Activated naive CD8-positive, alpha-beta T cell treated with anti-CD3 and anti-CD28 coated beads for 36 hours (primary cell): ENCODE measurements at regions not wholly inside any gene's neighbourhood (a gene's known extent, or its start where the extent isn't known, plus 50 kb on each side); places are given as distances from the start of the nearest gene placed in this dataset.
"Not testable (repeated sequence)": the region's sequence is repeated elsewhere in the genome, so short reads cannot be mapped to it uniquely, and the experiment has no call there.

Source experiments
- DNase-seq: peaks from one replicate; pipeline ENCODE4 v3.0.0; 2021
- H3K27ac Mint-ChIP-seq: one replicate; pipeline ENCODE4 v1.8.0; 2022; ENCODE audit warnings: mild to moderate bottlenecking, moderate library complexity, mixed read lengths
- H3K27me3 Mint-ChIP-seq: one replicate; pipeline ENCODE4 v1.8.0; 2022; ENCODE audit warnings: mild to moderate bottlenecking, mixed read lengths
- H3K36me3 Mint-ChIP-seq: one replicate; pipeline ENCODE4 v1.8.0; 2021; ENCODE audit warnings: mild to moderate bottlenecking, mixed read lengths
- H3K4me1 Mint-ChIP-seq: one replicate; pipeline ENCODE4 v1.8.0; 2021; ENCODE audit warnings: mixed read lengths
- H3K4me3 Mint-ChIP-seq: one replicate; pipeline ENCODE4 v1.8.0; 2022; ENCODE audit warnings: mild to moderate bottlenecking, moderate library complexity, mixed read lengths
- H3K9me3 Mint-ChIP-seq: one replicate; pipeline ENCODE4 v1.8.0; 2022; ENCODE audit warnings: mixed read lengths

- Mint-ChIP-seq H3K27ac (no peak overlapping the region), H3K4me3 (no peak overlapping the region), H3K4me1 (no peaks in the 10 kb centered on the region), H3K9me3 (peaks cover 34% of the 10 kb centered on the region), H3K27me3 (no peaks in the 10 kb centered on the region), H3K36me3 (peaks cover 47% of the 10 kb centered on the region)
- no peak for DNase-seq
These were observed 122.6 kb upstream of the ZC4H2 start for GRCh38 chrX:65098851-65099250.

- no peak overlapping the region for H3K27ac Mint-ChIP-seq
- no peak for DNase-seq
- H3K4me1 Mint-ChIP-seq, result no peaks in the 10 kb centered on the region
- H3K27me3 Mint-ChIP-seq, result no peaks in the 10 kb centered on the region
- H3K4me3 Mint-ChIP-seq, result no peak overlapping the region
- peaks cover 67% of the 10 kb centered on the region for H3K36me3 Mint-ChIP-seq
- peaks cover 27% of the 10 kb centered on the region for H3K9me3 Mint-ChIP-seq
These were observed 117.4 kb upstream of the ZC4H2 start for GRCh38 chrX:65093658-65094057.

- Mint-ChIP-seq H3K36me3 (peaks cover 91% of the 10 kb centered on the region), H3K4me3 (no peak overlapping the region), H3K4me1 (peaks cover 2% of the 10 kb centered on the region), H3K27me3 (no peaks in the 10 kb centered on the region), H3K27ac (no peak overlapping the region), H3K9me3 (peaks cover 46% of the 10 kb centered on the region)
- DNase-seq, result no peak
These were observed 97.0 kb upstream of the ZC4H2 start for GRCh38 chrX:65073233-65073632.

GRCh38 chrX:65072590-65072989, 96.3 kb upstream of the ZC4H2 start:
- Mint-ChIP-seq H3K4me3 (no peak overlapping the region), H3K4me1 (peaks cover 2% of the 10 kb centered on the region)
- no peak for DNase-seq

GRCh38 chrX:65058626-65059025, 82.4 kb upstream of the ZC4H2 start:
- not testable (repeated sequence) for H3K27ac Mint-ChIP-seq, DNase-seq, H3K4me3 Mint-ChIP-seq, H3K27me3 Mint-ChIP-seq, H3K4me1 Mint-ChIP-seq
- Mint-ChIP-seq H3K9me3 (peaks cover 27% of the 10 kb centered on the region), H3K36me3 (peaks cover 86% of the 10 kb centered on the region)

More at GRCh38 chrX:65072590-65072989, 96.3 kb upstream of the ZC4H2 start:
- Mint-ChIP-seq H3K27ac (no peak overlapping the region), H3K9me3 (peaks cover 46% of the 10 kb centered on the region), H3K27me3 (no peaks in the 10 kb centered on the region), H3K36me3 (peaks cover 91% of the 10 kb centered on the region)

- DNase-seq, result no peak
- peaks cover 34% of the 10 kb centered on the region for H3K36me3 Mint-ChIP-seq
- H3K9me3 Mint-ChIP-seq, result peaks cover 12% of the 10 kb centered on the region
- H3K4me1 Mint-ChIP-seq, result peaks cover 3% of the 10 kb centered on the region
- no peak overlapping the region for H3K27ac Mint-ChIP-seq
- no peaks in the 10 kb centered on the region for H3K27me3 Mint-ChIP-seq
- no peak overlapping the region for H3K4me3 Mint-ChIP-seq
These were observed 68.8 kb upstream of the ZC4H2 start for GRCh38 chrX:65045001-65045400.

GRCh38 chrX:65035446-65035770, 59.2 kb upstream of the ZC4H2 start:
- Mint-ChIP-seq H3K27me3 (no peaks in the 10 kb centered on the region), H3K4me1 (peaks cover 17% of the 10 kb centered on the region), H3K4me3 (peak overlapping the region; percentile 86), H3K27ac (peak overlapping the region; percentile 91), H3K36me3 (peaks cover 5% of the 10 kb centered on the region), H3K9me3 (no peaks in the 10 kb centered on the region)
- DNase-seq, result no peak

GRCh38 chrX:65034668-65035445, 58.6 kb upstream of the ZC4H2 start, which contains the start of gene ZC3H12B:
Gene ZC3H12B, plus strand, starts transcription at chrX:65034826.
- H3K4me3 Mint-ChIP-seq, result peak within 1 kb of the TSS; percentile 86
- peak; percentile 85 for DNase-seq
- H3K36me3 Mint-ChIP-seq, result peaks cover 5% of the 10 kb centered on the region
- H3K4me1 Mint-ChIP-seq, result peaks cover 16% of the 10 kb centered on the region
- peak within 1 kb of the TSS; percentile 91 for H3K27ac Mint-ChIP-seq
- H3K9me3 Mint-ChIP-seq, result no peaks in the 10 kb centered on the region
- no peaks in the 10 kb centered on the region for H3K27me3 Mint-ChIP-seq

- Mint-ChIP-seq H3K9me3 (no peaks in the 10 kb centered on the region), H3K36me3 (peaks cover 7% of the 10 kb centered on the region), H3K27ac (peak overlapping the region; percentile 89), H3K27me3 (no peaks in the 10 kb centered on the region), H3K4me1 (peaks cover 16% of the 10 kb centered on the region), H3K4me3 (peak overlapping the region; percentile 86)
- no peak for DNase-seq
These were observed 58.0 kb upstream of the ZC4H2 start for GRCh38 chrX:65034292-65034667.
